GM12878 (cell line): ENCODE measurements at regions not wholly inside any gene's neighbourhood (a gene's known extent, or its start where the extent isn't known, plus 50 kb on each side); places are given as distances from the start of the nearest gene placed in this dataset.

ENCODE experiments used
- BMI1 ChIP-seq: fragments of 450-650 bp; IDR thresholded peaks from 2 replicates; pipeline ENCODE4 v1.6.1; 2016; ENCODE audit warnings: mild to moderate bottlenecking, moderate library complexity, borderline replicate concordance
- CEBPB ChIP-seq, 2 experiments: fragments of 150-350 bp in 1 of 2; IDR thresholded peaks; 2 replicates each; pipeline ENCODE4 v1.6.1; 2012 to 2014; ENCODE audit warnings: low read depth in 2 of 2, low read length in 2 of 2, borderline replicate concordance in 1 of 2, inconsistent platforms in 1 of 2
- HDAC2 ChIP-seq: fragments of 200-600 bp; sonication (generic); IDR thresholded peaks from 2 replicates; pipeline ENCODE4 v1.6.1; 2017
- JUND ChIP-seq: IDR thresholded peaks from 2 replicates; pipeline ENCODE4 v1.6.1; 2012; ENCODE audit warnings: low read depth, mild to moderate bottlenecking, low read length, improper control_type of control experiment, moderate library complexity
- NFXL1 ChIP-seq: fragments of 450-650 bp; IDR thresholded peaks from 2 replicates; pipeline ENCODE4 v1.6.1; 2017; ENCODE audit warnings: antibody characterized with exemption, mild to moderate bottlenecking, borderline replicate concordance
- POLR2A ChIP-seq: IDR thresholded peaks from 2 replicates; pipeline ENCODE4 v1.6.1; 2011; ENCODE audit warnings: low read depth, mild to moderate bottlenecking, low read length
- TBL1XR1 ChIP-seq: IDR thresholded peaks from 2 replicates; pipeline ENCODE4 v1.6.1; 2012; ENCODE audit warnings: low read depth, low read length, improper control_type of control experiment
- ZNF274 ChIP-seq: IDR thresholded peaks from one replicate; pipeline ENCODE4 v1.8.0; 2011; ENCODE audit not compliant: insufficient read length, insufficient read depth
- TF ChIP-seq, protein P1 (sequence below), 3 experiments: IDR thresholded peaks in 2 of 3; conservative IDR thresholded peaks in 1 of 3; 2 replicates each; pipeline ENCODE4 v1.5.1; 2011; ENCODE audit warnings: low read depth in 3 of 3, low read length in 3 of 3, mild to moderate bottlenecking in 3 of 3, control low read depth in 2 of 3, moderate library complexity in 2 of 3, inconsistent platforms in 1 of 3, mixed read lengths in 1 of 3; ENCODE audit not compliant: control insufficient read depth in 2 of 3, insufficient read depth in 1 of 3; ENCODE audit errors: extremely low read depth in 1 of 3
- TF ChIP-seq, protein P2 (sequence below): IDR thresholded peaks from 2 replicates; pipeline ENCODE4 v1.6.1; 2011; ENCODE audit warnings: low read depth, low read length, improper control_type of control experiment, borderline replicate concordance
- TF ChIP-seq, protein P3 (sequence below): IDR thresholded peaks from 2 replicates; pipeline ENCODE4 v1.6.1; 2011; ENCODE audit warnings: mild to moderate bottlenecking, low read depth, low read length, moderate library complexity; ENCODE audit not compliant: insufficient replicate concordance
- TF ChIP-seq, protein P4 (sequence below): fragments of 450-650 bp; IDR thresholded peaks from 2 replicates; pipeline ENCODE4 v1.6.1; 2016; ENCODE audit warnings: mild to moderate bottlenecking

DNA sequence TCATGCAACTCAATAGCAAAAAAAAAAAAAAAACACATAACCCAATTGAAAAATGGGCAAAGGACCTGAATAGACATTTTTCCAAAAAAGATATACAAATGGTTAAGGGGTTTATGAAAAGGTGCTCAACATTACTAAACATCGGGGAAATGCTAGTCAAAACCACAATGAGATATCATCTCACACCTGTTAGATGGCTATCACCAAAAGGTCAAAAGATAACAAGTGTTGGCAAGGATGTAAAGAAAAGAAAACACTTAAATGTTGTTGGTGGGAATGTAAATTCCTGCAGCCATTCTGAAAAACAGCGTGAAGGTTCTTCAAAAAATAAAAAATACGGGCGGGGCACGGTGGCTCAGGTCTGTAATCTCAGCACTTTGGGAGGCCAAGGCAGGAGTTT is 112.4 kb upstream of the CAB39 start:
- TF ChIP-seq BMI1 (no peak), NFXL1 (no peak), POLR2A (no peak), JUND (no peak), CEBPB (IDR thresholded peaks at IDR 0.05; ENCODE audit: borderline replicate concordance in 1 of 2, low read depth in 2 of 2, low read length in 2 of 2) (no peak), TBL1XR1 (no peak), HDAC2 (no peak), ZNF274 (no peak)
- TF ChIP-seq, protein P1, sequence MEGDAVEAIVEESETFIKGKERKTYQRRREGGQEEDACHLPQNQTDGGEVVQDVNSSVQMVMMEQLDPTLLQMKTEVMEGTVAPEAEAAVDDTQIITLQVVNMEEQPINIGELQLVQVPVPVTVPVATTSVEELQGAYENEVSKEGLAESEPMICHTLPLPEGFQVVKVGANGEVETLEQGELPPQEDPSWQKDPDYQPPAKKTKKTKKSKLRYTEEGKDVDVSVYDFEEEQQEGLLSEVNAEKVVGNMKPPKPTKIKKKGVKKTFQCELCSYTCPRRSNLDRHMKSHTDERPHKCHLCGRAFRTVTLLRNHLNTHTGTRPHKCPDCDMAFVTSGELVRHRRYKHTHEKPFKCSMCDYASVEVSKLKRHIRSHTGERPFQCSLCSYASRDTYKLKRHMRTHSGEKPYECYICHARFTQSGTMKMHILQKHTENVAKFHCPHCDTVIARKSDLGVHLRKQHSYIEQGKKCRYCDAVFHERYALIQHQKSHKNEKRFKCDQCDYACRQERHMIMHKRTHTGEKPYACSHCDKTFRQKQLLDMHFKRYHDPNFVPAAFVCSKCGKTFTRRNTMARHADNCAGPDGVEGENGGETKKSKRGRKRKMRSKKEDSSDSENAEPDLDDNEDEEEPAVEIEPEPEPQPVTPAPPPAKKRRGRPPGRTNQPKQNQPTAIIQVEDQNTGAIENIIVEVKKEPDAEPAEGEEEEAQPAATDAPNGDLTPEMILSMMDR (IDR thresholded peaks at IDR 0.05 in 2 of 3, conservative IDR thresholded peaks at IDR 0.05 in 1 of 3; ENCODE audit: control insufficient read depth in 2 of 3, extremely low read depth in 1 of 3, insufficient read depth in 1 of 3, low read depth in 3 of 3, low read length in 3 of 3), result no peak
- TF ChIP-seq, protein P2, sequence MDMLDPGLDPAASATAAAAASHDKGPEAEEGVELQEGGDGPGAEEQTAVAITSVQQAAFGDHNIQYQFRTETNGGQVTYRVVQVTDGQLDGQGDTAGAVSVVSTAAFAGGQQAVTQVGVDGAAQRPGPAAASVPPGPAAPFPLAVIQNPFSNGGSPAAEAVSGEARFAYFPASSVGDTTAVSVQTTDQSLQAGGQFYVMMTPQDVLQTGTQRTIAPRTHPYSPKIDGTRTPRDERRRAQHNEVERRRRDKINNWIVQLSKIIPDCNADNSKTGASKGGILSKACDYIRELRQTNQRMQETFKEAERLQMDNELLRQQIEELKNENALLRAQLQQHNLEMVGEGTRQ, result no peak
- TF ChIP-seq, protein P3, sequence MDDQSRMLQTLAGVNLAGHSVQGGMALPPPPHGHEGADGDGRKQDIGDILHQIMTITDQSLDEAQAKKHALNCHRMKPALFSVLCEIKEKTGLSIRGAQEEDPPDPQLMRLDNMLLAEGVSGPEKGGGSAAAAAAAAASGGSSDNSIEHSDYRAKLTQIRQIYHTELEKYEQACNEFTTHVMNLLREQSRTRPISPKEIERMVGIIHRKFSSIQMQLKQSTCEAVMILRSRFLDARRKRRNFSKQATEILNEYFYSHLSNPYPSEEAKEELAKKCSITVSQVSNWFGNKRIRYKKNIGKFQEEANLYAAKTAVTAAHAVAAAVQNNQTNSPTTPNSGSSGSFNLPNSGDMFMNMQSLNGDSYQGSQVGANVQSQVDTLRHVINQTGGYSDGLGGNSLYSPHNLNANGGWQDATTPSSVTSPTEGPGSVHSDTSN, result no peak
- TF ChIP-seq, protein P4, sequence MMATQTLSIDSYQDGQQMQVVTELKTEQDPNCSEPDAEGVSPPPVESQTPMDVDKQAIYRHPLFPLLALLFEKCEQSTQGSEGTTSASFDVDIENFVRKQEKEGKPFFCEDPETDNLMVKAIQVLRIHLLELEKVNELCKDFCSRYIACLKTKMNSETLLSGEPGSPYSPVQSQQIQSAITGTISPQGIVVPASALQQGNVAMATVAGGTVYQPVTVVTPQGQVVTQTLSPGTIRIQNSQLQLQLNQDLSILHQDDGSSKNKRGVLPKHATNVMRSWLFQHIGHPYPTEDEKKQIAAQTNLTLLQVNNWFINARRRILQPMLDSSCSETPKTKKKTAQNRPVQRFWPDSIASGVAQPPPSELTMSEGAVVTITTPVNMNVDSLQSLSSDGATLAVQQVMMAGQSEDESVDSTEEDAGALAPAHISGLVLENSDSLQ, result no peak
